ENCODE measurements at regions not wholly inside any gene's neighbourhood (a gene's known extent, or its start where the extent isn't known, plus 50 kb on each side); places are given as distances from the start of the nearest gene placed in this dataset.

DNA sequence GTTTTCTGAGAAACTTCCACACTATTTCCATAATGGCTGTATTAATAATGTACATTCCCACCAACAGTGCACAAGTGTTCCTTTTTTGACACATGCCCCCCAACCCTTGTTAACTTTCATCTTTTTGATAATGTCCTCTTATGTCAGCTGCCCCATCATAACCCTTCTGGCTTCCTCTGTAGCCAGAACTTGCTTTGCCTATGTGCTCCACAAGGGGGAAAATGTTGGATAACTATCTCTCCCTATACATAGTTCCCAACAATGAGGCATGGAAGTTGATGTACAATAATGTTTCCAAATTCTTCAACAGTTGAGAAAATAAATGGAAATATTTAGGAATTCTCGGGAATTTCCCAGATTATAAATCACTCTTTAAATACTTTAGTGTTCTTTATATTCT lies 142.9 kb downstream of the ASB9 start:
- TF ChIP-seq SUZ12 (IDR thresholded peaks at IDR 0.05; ENCODE audit: extremely low read depth, insufficient read depth, insufficient read length) (no peak), ZNF274 (IDR thresholded peaks at IDR 0.05; ENCODE audit: low read depth, low read length) (no peak), YY1 (IDR thresholded peaks at IDR 0.05; ENCODE audit: insufficient read depth, insufficient read length) (no peak)

Measured in NT2/D1 (cell line).